ENCODE measurements at regions not wholly inside any gene's neighbourhood (a gene's known extent, or its start where the extent isn't known, plus 50 kb on each side); places are given as distances from the start of the nearest gene placed in this dataset.

GRCh38 chr7:156209087-156209486 lies 396.8 kb upstream of the SHH start:
- no peak for TF ChIP-seq CTCF (IDR thresholded peaks at IDR 0.05; ENCODE audit: insufficient read depth, low read length, poor library complexity, severe bottlenecking)
- TF ChIP-seq EZH2phosphoT487 (conservative IDR thresholded peaks at IDR 0.05; ENCODE audit: low read length) = no peak
